Sigmoid colon (tissue), 4 donors: ENCODE measurements at regions not wholly inside any gene's neighbourhood (a gene's known extent, or its start where the extent isn't known, plus 50 kb on each side); places are given as distances from the start of the nearest gene placed in this dataset.

Source experiments
- EP300 ChIP-seq, 4 donors: sonication (generic); formaldehyde crosslinking; IDR thresholded peaks; one replicate each; pipeline ENCODE4 v1.6.1; 2017; ENCODE audit warnings: antibody characterized with exemption in 4 of 4
- POLR2A ChIP-seq, 2 donors: fragments of 450-650 bp; IDR thresholded peaks; one replicate each; pipeline ENCODE4 v1.6.1; 2016; ENCODE audit warnings: antibody characterized with exemption in 2 of 2, mild to moderate bottlenecking in 2 of 2, moderate library complexity in 2 of 2
- TF ChIP-seq, protein P1 (sequence below), 4 experiments: fragments of 450-650 bp in 3 of 4; fragments of 200-600 bp in 1 of 4; IDR thresholded peaks; one replicate each; pipeline ENCODE4 v1.5.1; 2016 to 2019; ENCODE audit warnings: antibody characterized with exemption in 4 of 4, mild to moderate bottlenecking in 3 of 4, moderate library complexity in 2 of 4

DNA sequence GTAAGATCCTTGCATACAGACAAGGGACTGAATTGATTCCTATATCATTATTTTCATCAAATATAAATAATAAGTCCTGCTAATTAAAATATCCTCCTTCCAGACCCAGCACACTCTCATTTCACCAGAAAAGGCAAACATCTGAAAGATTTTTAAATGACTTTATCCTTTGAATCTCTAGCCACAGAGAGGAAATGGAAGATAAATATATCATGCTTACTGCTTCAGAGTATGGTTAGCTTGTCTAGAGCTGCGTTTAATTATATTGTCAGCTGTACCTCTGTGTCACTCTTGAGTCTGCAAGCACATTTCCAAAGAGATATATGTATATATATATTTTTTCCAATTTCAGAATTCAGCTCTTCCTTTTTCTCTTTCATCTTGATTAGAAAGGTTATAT lies 232.7 kb downstream of the TRIB2 start:
- TF ChIP-seq POLR2A (IDR thresholded peaks at IDR 0.05) (no peak), EP300 (IDR thresholded peaks at IDR 0.05) (no peak)
- TF ChIP-seq, protein P1, sequence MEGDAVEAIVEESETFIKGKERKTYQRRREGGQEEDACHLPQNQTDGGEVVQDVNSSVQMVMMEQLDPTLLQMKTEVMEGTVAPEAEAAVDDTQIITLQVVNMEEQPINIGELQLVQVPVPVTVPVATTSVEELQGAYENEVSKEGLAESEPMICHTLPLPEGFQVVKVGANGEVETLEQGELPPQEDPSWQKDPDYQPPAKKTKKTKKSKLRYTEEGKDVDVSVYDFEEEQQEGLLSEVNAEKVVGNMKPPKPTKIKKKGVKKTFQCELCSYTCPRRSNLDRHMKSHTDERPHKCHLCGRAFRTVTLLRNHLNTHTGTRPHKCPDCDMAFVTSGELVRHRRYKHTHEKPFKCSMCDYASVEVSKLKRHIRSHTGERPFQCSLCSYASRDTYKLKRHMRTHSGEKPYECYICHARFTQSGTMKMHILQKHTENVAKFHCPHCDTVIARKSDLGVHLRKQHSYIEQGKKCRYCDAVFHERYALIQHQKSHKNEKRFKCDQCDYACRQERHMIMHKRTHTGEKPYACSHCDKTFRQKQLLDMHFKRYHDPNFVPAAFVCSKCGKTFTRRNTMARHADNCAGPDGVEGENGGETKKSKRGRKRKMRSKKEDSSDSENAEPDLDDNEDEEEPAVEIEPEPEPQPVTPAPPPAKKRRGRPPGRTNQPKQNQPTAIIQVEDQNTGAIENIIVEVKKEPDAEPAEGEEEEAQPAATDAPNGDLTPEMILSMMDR (IDR thresholded peaks at IDR 0.05): no peak
